ENCODE measurements at regions not wholly inside any gene's neighbourhood (a gene's known extent, or its start where the extent isn't known, plus 50 kb on each side); places are given as distances from the start of the nearest gene placed in this dataset.

- H3K27ac ChIP-seq = no peak overlapping the region
- no peak for DNase-seq (ENCODE audit: low spot score)
- H3K36me3 ChIP-seq = no peaks in the 10 kb centered on the region
- no peak for TF ChIP-seq CTCF (IDR thresholded peaks at IDR 0.05)
- no peaks in the 10 kb centered on the region for H3K4me1 ChIP-seq
- H3K9me3 ChIP-seq = no peaks in the 10 kb centered on the region
- no peaks in the 10 kb centered on the region for H3K27me3 ChIP-seq
- H3K4me3 ChIP-seq = no peak overlapping the region
Measured at GRCh38 chr7:70926666-70927065, 205.3 kb upstream of the GALNT17 start.

DNA sequence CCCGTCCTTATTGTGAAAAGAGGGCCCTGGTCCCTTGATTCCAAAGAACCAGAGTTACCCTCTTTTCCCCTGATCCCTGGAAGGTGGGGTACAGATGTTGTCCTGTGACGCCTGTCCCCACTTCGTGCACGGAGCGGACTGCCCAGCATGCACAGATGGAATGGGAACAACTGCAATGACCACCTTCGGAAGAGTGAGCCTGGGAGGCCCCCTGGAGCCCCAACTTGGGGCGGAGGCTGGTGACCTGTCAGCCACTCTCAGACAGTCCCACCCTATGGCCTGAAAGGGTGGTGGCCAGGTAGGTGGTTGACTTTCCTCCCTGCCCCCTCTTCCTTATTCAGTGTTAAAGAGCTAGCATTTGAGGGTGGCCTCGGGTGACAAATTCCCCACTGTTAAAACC is 196.6 kb upstream of the GALNT17 start:
- Histone ChIP-seq H3K36me3 (no peaks in the 10 kb centered on the region), H3K4me3 (no peak overlapping the region), H3K4me1 (no peaks in the 10 kb centered on the region), H3K27ac (no peak overlapping the region), H3K9me3 (no peaks in the 10 kb centered on the region), H3K27me3 (no peaks in the 10 kb centered on the region)
- TF ChIP-seq CTCF (IDR thresholded peaks at IDR 0.05) = no peak
- DNase-seq (ENCODE audit: low spot score) = peak; percentile 50

GRCh38 chr7:70935854-70936253 is 196.1 kb upstream of the GALNT17 start:
- Histone ChIP-seq H3K27ac (no peak overlapping the region), H3K9me3 (no peaks in the 10 kb centered on the region), H3K4me3 (no peak overlapping the region), H3K4me1 (no peaks in the 10 kb centered on the region), H3K36me3 (no peaks in the 10 kb centered on the region), H3K27me3 (no peaks in the 10 kb centered on the region)
- TF ChIP-seq CTCF (IDR thresholded peaks at IDR 0.05) = no peak
- DNase-seq (ENCODE audit: low spot score) = peak; percentile 32

- H3K36me3 ChIP-seq = no peaks in the 10 kb centered on the region
- TF ChIP-seq CTCF (IDR thresholded peaks at IDR 0.05) = no peak
- no peaks in the 10 kb centered on the region for H3K27me3 ChIP-seq
- no peak overlapping the region for H3K27ac ChIP-seq
- no peaks in the 10 kb centered on the region for H3K4me1 ChIP-seq
- H3K4me3 ChIP-seq = no peak overlapping the region
- H3K9me3 ChIP-seq = no peaks in the 10 kb centered on the region
- no peak for DNase-seq (ENCODE audit: low spot score)
Measured at GRCh38 chr7:70937424-70937823, 194.5 kb upstream of the GALNT17 start.

GRCh38 chr7:70940597-70940996 is 191.3 kb upstream of the GALNT17 start:
- Histone ChIP-seq H3K27ac (no peak overlapping the region), H3K4me1 (no peaks in the 10 kb centered on the region), H3K9me3 (no peaks in the 10 kb centered on the region), H3K36me3 (no peaks in the 10 kb centered on the region), H3K27me3 (no peaks in the 10 kb centered on the region), H3K4me3 (no peak overlapping the region)
- TF ChIP-seq CTCF (IDR thresholded peaks at IDR 0.05) = no peak
- peak; percentile 49 for DNase-seq (ENCODE audit: low spot score)

DNA sequence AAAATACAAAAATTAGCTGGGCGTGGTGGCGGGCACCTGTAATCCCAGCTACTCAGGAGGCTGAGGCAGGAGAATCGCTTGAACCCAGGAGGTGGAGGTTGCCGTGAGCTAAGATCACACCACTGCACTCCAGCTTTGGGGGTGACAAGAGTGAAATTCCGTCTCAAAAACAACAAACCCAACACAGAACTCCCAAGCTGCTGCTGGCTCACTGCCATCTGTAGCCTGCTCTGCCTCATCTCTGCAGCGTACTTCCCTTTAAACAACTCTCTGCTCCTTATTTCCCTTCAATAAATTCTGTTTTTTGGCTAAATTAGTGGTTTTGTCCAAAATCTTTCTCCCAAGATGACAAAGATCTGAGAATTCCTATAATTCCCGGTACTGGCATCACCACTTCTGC is 189.2 kb upstream of the GALNT17 start:
- H3K4me1 ChIP-seq = no peaks in the 10 kb centered on the region
- H3K27me3 ChIP-seq = no peaks in the 10 kb centered on the region
- DNase-seq (ENCODE audit: low spot score) = peak; percentile 30
- TF ChIP-seq CTCF (IDR thresholded peaks at IDR 0.05) = no peak
- no peaks in the 10 kb centered on the region for H3K36me3 ChIP-seq
- H3K9me3 ChIP-seq = no peaks in the 10 kb centered on the region
- H3K4me3 ChIP-seq = no peak overlapping the region
- no peak overlapping the region for H3K27ac ChIP-seq

Data from right atrium auricular region (tissue), 2 donors.